Esophagus muscularis mucosa (tissue), 3 donors: ENCODE measurements at regions not wholly inside any gene's neighbourhood (a gene's known extent, or its start where the extent isn't known, plus 50 kb on each side); places are given as distances from the start of the nearest gene placed in this dataset.

Experiments used
- CTCF ChIP-seq, 3 experiments: fragments of 200-600 bp in 2 of 3; fragments of 450-650 bp in 1 of 3; sonication (generic) in 2 of 3; IDR thresholded peaks; one replicate each; pipeline ENCODE4 v1.5.1; 2017 to 2019; ENCODE audit warnings: antibody characterized with exemption in 3 of 3, mild to moderate bottlenecking in 2 of 3, moderate library complexity in 1 of 3
- POLR2A ChIP-seq: fragments of 450-650 bp; IDR thresholded peaks from one replicate; pipeline ENCODE4 v1.6.1; 2017; ENCODE audit warnings: antibody characterized with exemption, moderate library complexity, mild to moderate bottlenecking, low read depth

DNA sequence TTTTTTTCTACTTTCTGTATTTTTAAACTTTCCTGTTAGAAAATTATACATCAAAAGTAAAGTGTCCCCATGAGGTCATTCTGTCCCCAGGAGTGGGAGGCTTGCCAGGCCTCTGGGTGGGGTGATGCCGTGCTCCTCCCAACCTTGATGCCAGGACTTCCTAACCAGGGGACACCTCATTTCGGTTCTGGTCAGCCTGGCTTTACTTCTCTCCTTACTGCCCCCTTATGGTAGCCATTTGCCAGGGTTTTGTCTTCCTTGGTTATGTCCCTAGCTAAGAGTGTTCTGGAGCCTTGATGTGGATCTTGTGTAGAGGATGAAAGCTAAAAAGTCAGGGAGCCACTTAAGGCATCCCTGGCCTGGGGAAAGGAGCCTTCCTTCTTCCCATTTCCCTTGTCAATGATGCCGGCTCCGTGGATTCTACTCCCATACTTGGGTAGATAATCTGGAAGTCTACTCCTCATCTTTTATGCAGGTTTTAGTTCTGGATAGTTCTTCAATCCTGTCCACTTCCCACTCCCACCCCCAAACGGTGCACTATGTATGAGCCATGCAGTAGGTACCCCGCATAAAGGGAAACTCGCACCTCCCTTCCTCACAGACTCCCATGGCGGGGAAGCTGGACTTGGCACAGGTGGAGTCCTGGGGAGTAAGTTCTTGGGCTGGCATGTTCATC lies 164.1 kb upstream of the SALL4 start:
- TF ChIP-seq CTCF (IDR thresholded peaks at IDR 0.05), result peak; percentile 28 to 56 (median 29)
- no peak for TF ChIP-seq POLR2A
